GM19463 (cell line): ENCODE measurements at regions not wholly inside any gene's neighbourhood (a gene's known extent, or its start where the extent isn't known, plus 50 kb on each side); places are given as distances from the start of the nearest gene placed in this dataset.

Experiments
- ATAC-seq: cut with Tn5 transposase; IDR thresholded peaks from one replicate; pipeline ENCODE4 v1.9.1; 2021; ENCODE audit warnings: mild to moderate bottlenecking, moderate library complexity; ENCODE audit not compliant: unreplicated experiment

GRCh38 chr15:35757361-35757760 is 211.4 kb upstream of the DPH6 start:
- no peak for ATAC-seq

GRCh38 chr15:35757765-35758164 is 211.8 kb upstream of the DPH6 start:
- ATAC-seq, result no peak

- no peak for ATAC-seq
Measured at GRCh38 chr15:35764661-35765519, 218.9 kb upstream of the DPH6 start.

GRCh38 chr15:35768949-35769348 is 223.0 kb upstream of the DPH6 start:
- ATAC-seq, result no peak

GRCh38 chr15:35769656-35770055 is 223.7 kb upstream of the DPH6 start:
- ATAC-seq, result no peak

GRCh38 chr15:35771746-35772442 is 225.9 kb upstream of the DPH6 start:
- no peak for ATAC-seq

GRCh38 chr15:35774653-35775052 is 228.7 kb upstream of the DPH6 start:
- no peak for ATAC-seq

- no peak for ATAC-seq
Measured at GRCh38 chr15:35775471-35775870, 229.5 kb upstream of the DPH6 start.

GRCh38 chr15:35777061-35777460 is 231.1 kb upstream of the DPH6 start:
- no peak for ATAC-seq

GRCh38 chr15:35783203-35783602 is 237.2 kb upstream of the DPH6 start:
- ATAC-seq, result no peak

GRCh38 chr15:35784745-35785144 is 238.8 kb upstream of the DPH6 start:
- no peak for ATAC-seq

GRCh38 chr15:35810007-35810406 is 264.0 kb upstream of the DPH6 start:
- no peak for ATAC-seq

GRCh38 chr15:35813573-35813972 is 267.6 kb upstream of the DPH6 start:
- no peak for ATAC-seq

GRCh38 chr15:35818846-35819245 is 272.9 kb upstream of the DPH6 start:
- no peak for ATAC-seq

- no peak for ATAC-seq
Measured at GRCh38 chr15:35822153-35822552, 276.2 kb upstream of the DPH6 start.

- ATAC-seq, result no peak
Measured at GRCh38 chr15:35827141-35827540, 281.2 kb upstream of the DPH6 start.

GRCh38 chr15:35827911-35828310 is 281.9 kb upstream of the DPH6 start:
- ATAC-seq, result no peak

- no peak for ATAC-seq
Measured at GRCh38 chr15:35833581-35833980, 287.6 kb upstream of the DPH6 start.

- no peak for ATAC-seq
Measured at GRCh38 chr15:35834216-35834830, 288.4 kb upstream of the DPH6 start.

GRCh38 chr15:35834866-35835265 is 288.9 kb upstream of the DPH6 start:
- no peak for ATAC-seq

- no peak for ATAC-seq
Measured at GRCh38 chr15:35838424-35839111, 292.6 kb upstream of the DPH6 start.
